NCI-H128 (cell line): ENCODE measurements at regions not wholly inside any gene's neighbourhood (a gene's known extent, or its start where the extent isn't known, plus 50 kb on each side); places are given as distances from the start of the nearest gene placed in this dataset.

Source experiments
- DNase-seq: peaks from one replicate; lab custom pipeline; 2025; ENCODE audit not compliant: unreplicated experiment; lab: John Stamatoyannopoulos, UW

GRCh38 chr7:81533426-81533825 is 236.4 kb downstream of the HGF start:
- no peak for DNase-seq

GRCh38 chr7:81529785-81530184 is 240.1 kb downstream of the HGF start:
- DNase-seq = no peak

GRCh38 chr7:81527651-81528050 is 242.2 kb downstream of the HGF start:
- DNase-seq = no peak

GRCh38 chr7:81526971-81527370 is 242.9 kb downstream of the HGF start:
- DNase-seq = no peak

GRCh38 chr7:81525841-81526240 is 244.0 kb downstream of the HGF start:
- DNase-seq = no peak

DNA sequence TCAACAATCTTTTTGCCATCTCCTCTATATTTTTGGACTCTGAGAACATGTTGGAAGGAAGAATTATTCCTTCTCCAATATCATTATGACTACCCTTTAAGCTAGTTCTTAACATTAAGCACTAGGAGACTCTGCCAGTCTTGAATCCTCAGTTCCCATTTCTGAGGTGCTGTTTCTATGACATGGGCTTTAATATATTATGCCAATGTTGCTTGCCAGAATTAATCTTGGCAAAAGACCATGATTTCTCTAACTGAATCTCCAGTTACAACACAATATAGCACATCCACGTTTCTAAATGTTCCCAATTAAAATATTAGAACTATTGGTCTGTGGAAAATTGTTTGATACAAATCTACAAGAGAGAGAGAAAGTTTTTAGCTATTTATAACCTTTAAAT is 250.0 kb downstream of the HGF start:
- no peak for DNase-seq

- no peak for DNase-seq
These were observed 252.9 kb downstream of the HGF start for GRCh38 chr7:81516898-81517297.

- no peak for DNase-seq
These were observed 254.8 kb downstream of the HGF start for GRCh38 chr7:81515009-81515408.

DNA sequence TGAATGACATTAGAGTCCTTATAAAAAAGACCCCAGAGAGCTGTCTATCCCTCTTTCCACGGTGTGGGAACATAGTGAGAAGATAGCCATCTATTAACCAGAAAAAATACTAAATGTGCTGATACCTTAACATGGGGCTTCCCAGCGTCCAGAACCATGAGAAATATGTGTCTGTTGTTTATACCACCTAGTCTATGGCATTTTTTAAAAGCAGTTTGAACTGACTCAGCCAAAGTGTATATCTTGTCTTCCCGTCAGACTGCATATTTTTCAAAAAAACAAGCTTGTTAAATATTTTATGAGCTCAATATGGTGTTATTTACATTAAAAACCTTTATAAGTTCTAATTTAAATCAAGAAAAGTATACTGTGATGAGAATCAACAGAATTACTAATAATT is 255.3 kb downstream of the HGF start:
- no peak for DNase-seq

- DNase-seq = no peak
These were observed 259.7 kb downstream of the HGF start for GRCh38 chr7:81510122-81510521.

- no peak for DNase-seq
These were observed 262.6 kb downstream of the HGF start for GRCh38 chr7:81507221-81507620.

DNA sequence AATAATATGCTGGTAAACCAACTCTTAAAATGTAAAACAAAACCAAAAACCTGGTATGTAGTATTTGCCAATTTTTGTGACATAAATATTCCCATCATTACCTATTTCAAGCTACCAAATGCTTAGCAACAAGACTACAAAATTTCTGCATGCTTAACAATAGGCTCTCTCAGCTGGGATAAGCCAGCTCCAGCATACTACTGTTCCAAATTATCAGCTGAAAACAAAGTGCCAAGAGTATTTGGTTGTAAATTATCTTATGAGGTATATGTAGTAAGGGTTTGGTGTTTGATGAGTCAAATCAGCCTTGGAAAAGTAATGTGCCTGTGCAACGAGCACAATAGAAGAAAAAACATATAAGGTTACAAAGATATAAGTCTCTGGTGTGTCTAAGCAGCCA is 263.2 kb downstream of the HGF start:
- DNase-seq = no peak

DNA sequence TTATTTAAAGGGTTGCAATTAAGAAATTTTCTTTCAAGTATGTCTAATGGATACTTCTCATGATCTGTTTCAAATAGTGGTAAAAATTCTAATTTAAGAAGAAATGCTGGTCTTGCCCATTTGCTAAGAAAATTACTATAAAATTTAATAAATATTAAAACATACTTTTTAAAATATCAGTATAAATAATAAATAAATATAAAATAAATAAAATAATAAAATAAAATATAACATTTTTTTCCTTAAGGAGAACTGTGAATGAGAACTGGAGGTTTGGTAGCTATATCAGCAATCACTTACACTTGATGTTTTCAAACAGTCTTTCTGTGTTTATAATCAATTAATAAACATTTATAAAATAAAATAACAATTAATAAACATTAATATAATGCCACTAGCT is 266.1 kb downstream of the HGF start:
- DNase-seq = no peak

DNA sequence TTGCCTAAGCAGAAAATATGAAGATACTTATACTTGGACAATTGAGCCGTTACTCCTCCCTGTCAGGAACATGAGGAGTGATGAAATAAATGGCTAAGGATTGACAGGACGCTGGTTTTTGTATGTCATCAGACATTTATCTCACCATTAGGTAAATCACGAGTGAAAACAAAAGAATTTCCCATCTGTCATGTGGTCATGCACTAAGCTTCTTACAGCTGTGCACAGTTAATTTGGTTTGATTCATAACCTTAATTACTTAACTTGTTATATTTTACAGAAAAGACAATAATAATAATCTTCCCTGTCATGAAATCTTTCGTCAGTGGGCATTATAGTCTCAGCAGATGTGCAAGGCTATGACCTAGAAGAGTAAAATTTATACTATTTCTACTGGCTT is 266.5 kb downstream of the HGF start:
- DNase-seq = no peak

GRCh38 chr7:81501220-81501619 is 268.6 kb downstream of the HGF start:
- no peak for DNase-seq

- no peak for DNase-seq
These were observed 269.2 kb downstream of the HGF start for GRCh38 chr7:81500631-81501030.

DNA sequence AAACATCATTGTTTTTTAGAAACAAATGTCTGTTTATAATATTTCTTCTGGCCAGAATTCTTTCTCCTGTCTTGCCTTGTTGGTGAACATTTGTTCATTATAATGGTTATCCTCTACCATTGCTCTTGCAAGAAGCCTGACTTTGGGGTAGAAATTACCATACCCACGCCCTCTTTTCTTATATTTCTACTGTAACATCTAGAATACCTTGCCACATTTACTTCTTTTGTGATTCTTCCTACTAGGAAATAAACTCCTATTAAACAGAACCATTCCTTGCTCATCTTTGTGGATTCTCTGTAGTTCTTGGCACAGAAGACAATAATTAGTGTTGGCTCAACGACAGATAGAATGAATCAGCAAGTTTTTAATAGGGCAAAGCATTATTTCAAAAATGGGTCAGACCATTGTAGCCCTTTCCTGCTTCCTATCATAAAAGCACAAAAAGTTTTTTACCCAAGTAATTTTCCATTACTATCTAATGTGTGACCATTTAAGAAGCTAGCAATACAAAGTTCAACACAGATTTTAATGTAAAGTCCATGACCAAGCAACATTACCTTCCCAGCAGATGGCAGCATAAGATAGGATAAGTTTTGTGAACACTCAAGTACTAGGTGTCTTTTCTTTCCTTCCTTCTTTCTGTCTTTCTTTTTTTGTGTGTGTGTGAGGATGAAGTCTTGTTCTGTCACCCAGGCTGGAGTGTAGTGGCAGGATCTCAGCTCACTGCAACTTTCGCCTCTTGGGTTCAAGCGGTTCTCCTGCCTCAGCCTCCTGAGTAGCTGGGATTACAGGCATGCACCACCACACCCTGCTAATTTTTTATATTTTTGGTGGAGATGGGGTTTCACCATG is 270.4 kb downstream of the HGF start:
- DNase-seq = no peak

DNA sequence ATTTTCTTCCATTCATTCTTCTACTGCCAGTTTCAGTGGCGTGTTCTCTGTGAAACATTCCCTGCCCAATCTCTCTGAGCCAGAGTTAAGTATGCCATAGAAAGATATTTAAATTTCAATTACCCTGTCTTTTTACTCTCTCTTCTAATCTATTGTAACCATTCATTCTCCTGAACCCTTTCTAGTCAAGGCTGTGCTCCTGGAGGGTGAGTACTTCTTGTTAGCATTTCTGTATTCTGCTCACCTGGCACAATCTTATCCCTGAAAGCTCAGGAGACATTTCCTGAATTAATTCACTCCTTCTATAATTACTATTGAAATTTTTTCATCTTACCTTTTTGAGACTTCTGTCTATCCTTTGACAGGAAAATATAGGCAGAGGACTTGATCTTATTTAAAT is 271.7 kb downstream of the HGF start:
- no peak for DNase-seq

DNA sequence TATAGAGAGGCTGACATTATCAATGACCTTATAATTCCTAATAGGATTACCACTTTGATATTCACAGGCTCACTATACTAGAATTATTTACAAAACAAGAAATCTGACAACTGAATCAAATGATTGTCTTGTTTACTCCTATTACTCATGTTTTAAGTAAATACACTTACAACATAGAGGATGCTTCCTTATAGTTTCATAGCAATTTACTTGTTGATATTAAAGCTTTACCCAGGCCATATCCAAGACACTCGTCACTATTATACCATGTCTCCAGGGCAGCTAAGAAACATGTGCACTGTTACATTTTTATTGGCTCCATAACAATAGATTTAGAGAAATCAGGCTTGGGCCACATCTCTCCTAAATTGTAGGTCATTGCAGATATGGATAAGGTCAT is 276.9 kb downstream of the HGF start:
- no peak for DNase-seq

DNA sequence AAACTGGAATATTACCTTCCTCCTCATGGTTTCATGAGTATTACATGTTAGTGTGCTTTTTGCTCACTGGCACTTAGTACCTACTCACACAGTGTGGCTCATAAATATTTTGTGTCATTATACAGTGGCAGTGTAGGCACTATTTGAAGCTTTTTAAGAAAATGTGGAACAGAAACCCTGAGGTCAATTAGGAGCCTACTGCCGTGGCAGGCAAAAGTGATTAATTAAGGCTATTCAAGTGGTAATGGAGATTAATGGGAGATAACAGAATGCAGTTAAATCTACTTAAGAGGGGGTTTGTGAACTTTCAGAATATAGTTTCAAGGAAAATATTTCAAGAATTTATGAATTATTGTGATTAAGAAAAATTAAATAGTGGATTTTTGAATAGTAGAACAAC is 277.6 kb downstream of the HGF start:
- no peak for DNase-seq

- no peak for DNase-seq
These were observed 278.3 kb downstream of the HGF start for GRCh38 chr7:81491573-81491972.

GRCh38 chr7:81488210-81488609 is 281.6 kb downstream of the HGF start:
- DNase-seq = no peak

GRCh38 chr7:81487516-81487915 is 282.3 kb downstream of the HGF start:
- no peak for DNase-seq
